IMR-90 (cell line): ENCODE measurements at regions not wholly inside any gene's neighbourhood (a gene's known extent, or its start where the extent isn't known, plus 50 kb on each side); places are given as distances from the start of the nearest gene placed in this dataset.

ENCODE experiments used
- ATAC-seq: fragments of 200-7000 bp; cut with Tn5 transposase; 2 replicates; pipeline ENCODE4 v1.9.1; 2020; ENCODE audit warnings: low read depth, mild to moderate bottlenecking, moderate library complexity
- BruUV-seq: library from RNA; stranded (reverse); fragments of 400-500 nt; replicated peaks from 2 replicates; lab custom pipeline; 2021; lab: Mats Ljungman, UMichigan
- CTCF ChIA-PET: fragments of 300-600 bp; formaldehyde crosslinking; extraction: SDS; loops from one replicate; lab custom pipeline; 2021; ENCODE audit warnings: antibody characterized with exemption; lab: Yijun Ruan, JAX
- POLR2A ChIA-PET: fragments of 300-600 bp; sonication (Branson Sonifier 250); formaldehyde crosslinking; loops from one replicate; lab custom pipeline; 2022; ENCODE audit warnings: antibody characterized with exemption; ENCODE audit not compliant: unreplicated experiment; lab: Charles Lee
- DNase-seq: peaks from one replicate; pipeline ENCODE4 v3.0.0; 2013
- H2AFZ ChIP-seq: replicated peaks from 2 replicates; pipeline ENCODE3; 2013; ENCODE audit warnings: low read length, mild to moderate bottlenecking; ENCODE audit not compliant: poor library complexity
- H2AK5ac ChIP-seq: 2 replicates; pipeline ENCODE4 v1.6.1; 2013; ENCODE audit warnings: low read depth, low read length, inconsistent platforms
- H2AK9ac ChIP-seq: replicated peaks from 2 replicates; pipeline ENCODE3; 2013; ENCODE audit warnings: mild to moderate bottlenecking, low read depth, low read length, moderate library complexity; ENCODE audit not compliant: poor library complexity
- H2BK120ac ChIP-seq: 2 replicates; pipeline ENCODE4 v1.6.1; 2013; ENCODE audit warnings: low read depth, low read length, inconsistent platforms
- H2BK15ac ChIP-seq: 3 replicates; pipeline ENCODE4 v1.6.1; 2013; ENCODE audit warnings: low read depth, low read length, inconsistent platforms
- H2BK20ac ChIP-seq: 2 replicates; pipeline ENCODE4 v1.6.1; 2013; ENCODE audit warnings: low read depth, mild to moderate bottlenecking, inconsistent platforms, low read length, moderate library complexity
- H2BK5ac ChIP-seq: 2 replicates; pipeline ENCODE4 v1.6.1; 2013; ENCODE audit warnings: mild to moderate bottlenecking, low read depth, low read length, inconsistent platforms; ENCODE audit not compliant: poor library complexity, severe bottlenecking
- H3K14ac ChIP-seq: replicated peaks from 2 replicates; pipeline ENCODE4 v1.6.1; 2013; ENCODE audit warnings: low read depth, low read length, inconsistent platforms
- H3K18ac ChIP-seq: 2 replicates; pipeline ENCODE4 v1.6.1; 2013; ENCODE audit warnings: low read depth, low read length, control low read depth
- H3K23ac ChIP-seq: 2 replicates; pipeline ENCODE4 v1.6.1; 2013; ENCODE audit warnings: low read depth, low read length, inconsistent platforms
- H3K27ac ChIP-seq: 2 replicates; pipeline ENCODE4 v1.5.1; 2013; ENCODE audit warnings: mild to moderate bottlenecking, control low read depth, low read length; ENCODE audit not compliant: insufficient read depth
- H3K27me3 ChIP-seq: 2 replicates; pipeline ENCODE4 v1.6.1; 2013; ENCODE audit warnings: low read length; ENCODE audit not compliant: control insufficient read depth, insufficient read depth
- H3K36me3 ChIP-seq: 2 replicates; pipeline ENCODE4 v1.6.1; 2013; ENCODE audit warnings: low read length, mixed read lengths; ENCODE audit not compliant: control insufficient read depth, insufficient read depth
- H3K4ac ChIP-seq: 2 replicates; pipeline ENCODE4 v1.6.1; 2013; ENCODE audit warnings: low read depth, low read length, inconsistent platforms
- H3K4me1 ChIP-seq: 2 replicates; pipeline ENCODE4 v1.6.1; 2013; ENCODE audit warnings: low read length, mixed read lengths; ENCODE audit not compliant: control insufficient read depth, insufficient read depth
- H3K4me2 ChIP-seq: 2 replicates; pipeline ENCODE4 v1.6.1; 2013; ENCODE audit warnings: low read depth, mild to moderate bottlenecking, control low read depth, low read length, moderate library complexity
- H3K4me3 ChIP-seq: 2 replicates; pipeline ENCODE4 v1.5.1; 2013; ENCODE audit warnings: low read depth, mild to moderate bottlenecking, control low read depth, low read length, moderate library complexity; ENCODE audit not compliant: insufficient read depth
- H3K56ac ChIP-seq: 2 replicates; pipeline ENCODE4 v1.6.1; 2013; ENCODE audit warnings: low read length, inconsistent platforms; ENCODE audit not compliant: insufficient read depth; ENCODE audit errors: extremely low read depth
- H3K79me1 ChIP-seq, 2 experiments: 2 replicates each; pipeline ENCODE4 v1.6.1; 2013; ENCODE audit warnings: low read length in 2 of 2, inconsistent platforms in 1 of 2, low read depth in 1 of 2
- H3K9ac ChIP-seq: 2 replicates; pipeline ENCODE4 v1.6.1; 2013; ENCODE audit warnings: low read depth, low read length, control low read depth
- H3K9me1 ChIP-seq: 2 replicates; pipeline ENCODE4 v1.6.1; 2013; ENCODE audit warnings: low read length, inconsistent platforms; ENCODE audit not compliant: insufficient read depth
- H3K9me3 ChIP-seq: 2 replicates; pipeline ENCODE4 v1.6.1; 2013; ENCODE audit warnings: low read length; ENCODE audit not compliant: control insufficient read depth, insufficient read depth
- H4K20me1 ChIP-seq: 2 replicates; pipeline ENCODE4 v1.6.1; 2013; ENCODE audit warnings: low read length, inconsistent platforms; ENCODE audit not compliant: insufficient read depth
- H4K5ac ChIP-seq: 2 replicates; pipeline ENCODE4 v1.6.1; 2013; ENCODE audit warnings: mild to moderate bottlenecking, low read depth, low read length, control low read depth
- H4K8ac ChIP-seq, 2 experiments: 2 replicates each; pipeline ENCODE4 v1.6.1; 2013; ENCODE audit warnings: low read depth in 2 of 2, low read length in 2 of 2, control low read depth in 1 of 2, inconsistent platforms in 1 of 2
- H4K91ac ChIP-seq: 2 replicates; pipeline ENCODE4 v1.6.1; 2013; ENCODE audit warnings: low read depth, low read length, inconsistent platforms; ENCODE audit not compliant: insufficient read depth
- BHLHE40 ChIP-seq: fragments of 150-350 bp; IDR thresholded peaks from 2 replicates; pipeline ENCODE4 v1.6.1; 2016; ENCODE audit warnings: mild to moderate bottlenecking, low read depth, low read length
- FOS ChIP-seq: fragments of 150-350 bp; IDR thresholded peaks from 2 replicates; pipeline ENCODE4 v1.6.1; 2016; ENCODE audit warnings: low read depth, low read length
- MAFK ChIP-seq: IDR thresholded peaks from 2 replicates; pipeline ENCODE4 v1.6.1; 2012; ENCODE audit warnings: low read depth, low read length, improper control_type of control experiment
- MAZ ChIP-seq: IDR thresholded peaks from 2 replicates; pipeline ENCODE4 v1.6.1; 2012; ENCODE audit warnings: low read depth, mild to moderate bottlenecking, low read length, improper control_type of control experiment, moderate library complexity, borderline replicate concordance
- MXI1 ChIP-seq: IDR thresholded peaks from 2 replicates; pipeline ENCODE4 v1.6.1; 2012; ENCODE audit warnings: low read depth, mild to moderate bottlenecking, low read length, moderate library complexity, borderline replicate concordance
- NFE2L2 ChIP-seq: fragments of 150-350 bp; IDR thresholded peaks from 2 replicates; pipeline ENCODE4 v1.6.1; 2016; ENCODE audit warnings: low read depth, mild to moderate bottlenecking, low read length
- POLR2A ChIP-seq: IDR thresholded peaks from 2 replicates; pipeline ENCODE4 v1.6.1; 2012; ENCODE audit warnings: mild to moderate bottlenecking, low read depth, low read length
- RAD21 ChIP-seq: IDR thresholded peaks from 2 replicates; pipeline ENCODE4 v1.6.1; 2012; ENCODE audit warnings: low read length, improper control_type of control experiment
- RFX5 ChIP-seq: IDR thresholded peaks from 2 replicates; pipeline ENCODE4 v1.8.0; 2012; ENCODE audit warnings: low read depth, mild to moderate bottlenecking, low read length, moderate library complexity
- SMC3 ChIP-seq: fragments of 150-350 bp; IDR thresholded peaks from 2 replicates; pipeline ENCODE4 v1.6.1; 2016; ENCODE audit warnings: low read depth, mild to moderate bottlenecking, antibody characterized with exemption, low read length, moderate library complexity
- WGBS, 2 experiments: methylation state at CpG; one replicate each; pipeline versions ENCODE4 v1.1.5 to v1.1.7; 2013; ENCODE audit warnings: missing lambda C conversion rate in 2 of 2; ENCODE audit not compliant: insufficient read length in 1 of 2; ENCODE audit errors: extremely low coverage in 2 of 2; 5-methylcytosine and 5-hydroxymethylcytosine counted together
- dilution Hi-C: fragments of 300-500 bp; cut with HindIII; formaldehyde crosslinking; loops from one replicate; pipeline ENCODE4 v1.14.3; 2018; ENCODE audit warnings: low sequenced_read_pairs; ENCODE audit not compliant: unreplicated experiment
- in situ Hi-C: fragments of 300-500 bp; cut with MboI; formaldehyde crosslinking; loops from 3 replicates; pipeline ENCODE4 v1.14.3; 2019; ENCODE audit warnings: low sequenced_read_pairs, inconsistent platforms, mixed read lengths
- intact Hi-C: fragments of 100-400 bp; cut with micrococcal nuclease; formaldehyde crosslinking; loops from 2 replicates; pipeline ENCODE4 v1.10.0; 2022
- TF ChIP-seq, protein P1 (sequence below): fragments of 150-350 bp; IDR thresholded peaks from 2 replicates; pipeline ENCODE4 v1.6.1; 2017; ENCODE audit warnings: mild to moderate bottlenecking, antibody characterized with exemption, low read length, low read depth

DNA sequence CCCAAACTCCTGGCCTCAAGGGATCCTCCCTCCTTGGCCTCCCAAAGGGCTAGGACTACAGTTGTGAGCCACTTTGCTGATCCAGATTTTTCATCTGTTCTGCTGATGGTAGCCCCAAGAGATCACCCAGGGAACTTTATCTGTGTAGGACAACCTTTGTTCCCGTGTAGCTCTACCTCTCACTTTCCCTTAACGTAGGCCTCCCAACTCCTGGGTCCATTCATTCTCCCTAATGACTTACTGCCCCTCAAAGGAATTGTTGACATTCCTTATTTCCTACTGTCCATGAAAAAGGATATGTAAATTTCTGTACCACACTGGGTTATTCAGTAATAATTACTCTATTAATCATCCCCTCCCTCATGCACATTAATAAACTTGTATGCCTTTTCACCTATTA, 51.0 kb upstream of the PHF24 start:
- Histone ChIP-seq H3K56ac (no peak overlapping the region), H3K4ac (no peak overlapping the region), H3K4me3 (no peak overlapping the region), H2BK120ac (no peak overlapping the region), H2AK5ac (no peak overlapping the region), H4K91ac (no peak overlapping the region), H2BK5ac (no peak overlapping the region), H4K5ac (no peak overlapping the region), H2BK20ac (no peak overlapping the region), H3K4me1 (no peaks in the 10 kb centered on the region), H2BK15ac (no peak overlapping the region), H4K20me1 (no peaks in the 10 kb centered on the region), H3K79me1 (no peaks in the 10 kb centered on the region), H3K18ac (no peak overlapping the region), H3K36me3 (no peaks in the 10 kb centered on the region), H3K9me3 (no peaks in the 10 kb centered on the region), H4K8ac (no peak overlapping the region), H3K9me1 (no peaks in the 10 kb centered on the region), H3K14ac (no peak overlapping the region), H2AFZ (no peak overlapping the region), H3K23ac (no peak overlapping the region), H3K9ac (no peak overlapping the region), H3K27ac (no peak overlapping the region), H3K4me2 (no peak overlapping the region), H2AK9ac (no peak overlapping the region), H3K27me3 (peaks cover 14% of the 10 kb centered on the region)
- WGBS, 2 experiments = no CpG with 5 or more reads among the region's 2 CpGs
- TF ChIP-seq NFE2L2 (no peak), RAD21 (no peak), SMC3 (no peak), MAFK (no peak), MAZ (no peak), MXI1 (no peak), RFX5 (no peak), FOS (no peak), BHLHE40 (no peak), POLR2A (no peak)
- TF ChIP-seq, protein P1, sequence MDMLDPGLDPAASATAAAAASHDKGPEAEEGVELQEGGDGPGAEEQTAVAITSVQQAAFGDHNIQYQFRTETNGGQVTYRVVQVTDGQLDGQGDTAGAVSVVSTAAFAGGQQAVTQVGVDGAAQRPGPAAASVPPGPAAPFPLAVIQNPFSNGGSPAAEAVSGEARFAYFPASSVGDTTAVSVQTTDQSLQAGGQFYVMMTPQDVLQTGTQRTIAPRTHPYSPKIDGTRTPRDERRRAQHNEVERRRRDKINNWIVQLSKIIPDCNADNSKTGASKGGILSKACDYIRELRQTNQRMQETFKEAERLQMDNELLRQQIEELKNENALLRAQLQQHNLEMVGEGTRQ = no peak
- CTCF ChIA-PET = interaction anchor here (0.6 kb wide), 1 partner anchor 213 kb away, joined by 4 read pairs; no protein-coding TSS in a partner anchor
- ATAC-seq (no peak), DNase-seq (no peak)
- dilution Hi-C loops (no loop called here), intact Hi-C loops (no loop called here), in situ Hi-C loops (loop anchor here (5.0 kb wide), 1 partner anchor 80 kb away; the partner anchor contains the start of gene DNAJB5)
- no TSS peak for BruUV-seq
- POLR2A ChIA-PET = no interaction called here
